Vagina (tissue), 2 donors: ENCODE measurements at regions not wholly inside any gene's neighbourhood (a gene's known extent, or its start where the extent isn't known, plus 50 kb on each side); places are given as distances from the start of the nearest gene placed in this dataset.

Experiments used
- DNase-seq, 2 donors: peaks; one replicate each; pipeline ENCODE4 v3.0.0-alpha.2; 2017; ENCODE audit errors: extremely low spot score in 2 of 2
- H3K27ac ChIP-seq: fragments of 200-600 bp; sonication (generic); one replicate; pipeline ENCODE4 v1.5.1; 2019
- H3K27me3 ChIP-seq: fragments of 200-600 bp; sonication (generic); one replicate; pipeline ENCODE4 v1.5.1; 2019
- H3K36me3 ChIP-seq, 2 donors: fragments of 200-600 bp; sonication (generic); one replicate each; pipeline ENCODE4 v1.5.1; 2017 to 2019
- H3K4me1 ChIP-seq: fragments of 200-600 bp; sonication (generic); one replicate; pipeline ENCODE4 v1.5.1; 2019
- H3K4me3 ChIP-seq, 2 donors: fragments of 200-600 bp; sonication (generic); 1 replicate in 1 of 2; 2 replicates in 1 of 2; pipeline ENCODE4 v1.5.1; 2016 to 2019
- H3K9me3 ChIP-seq: fragments of 200-600 bp; sonication (generic); one replicate; pipeline ENCODE4 v1.5.1; 2019
- CTCF ChIP-seq, 3 experiments: fragments of 450-650 bp in 2 of 3; fragments of 200-600 bp in 1 of 3; sonication (generic) in 1 of 3; IDR thresholded peaks; one replicate each; pipeline ENCODE4 v1.5.1; 2017 to 2019; ENCODE audit warnings: antibody characterized with exemption in 3 of 3, mild to moderate bottlenecking in 2 of 3, moderate library complexity in 2 of 3
- POLR2A ChIP-seq, 2 donors: fragments of 450-650 bp; IDR thresholded peaks; one replicate each; pipeline ENCODE4 v1.6.1; 2017; ENCODE audit warnings: antibody characterized with exemption in 2 of 2, mild to moderate bottlenecking in 2 of 2, moderate library complexity in 2 of 2
- POLR2AphosphoS5 ChIP-seq, 2 donors: sonication (generic); formaldehyde crosslinking; IDR thresholded peaks; one replicate each; pipeline ENCODE4 v1.9.0; 2017; ENCODE audit warnings: antibody characterized with exemption in 2 of 2, mild to moderate bottlenecking in 2 of 2, low read depth in 1 of 2; ENCODE audit not compliant: insufficient read depth in 1 of 2
- intact Hi-C: fragments of 100-400 bp; cut with DNase I; formaldehyde crosslinking; loops from one replicate; pipeline ENCODE4 v1.15.1; 2023

GRCh38 chr15:46277451-46277850 lies 642.6 kb downstream of the SQOR start:
- TF ChIP-seq POLR2AphosphoS5 (IDR thresholded peaks at IDR 0.05; ENCODE audit: insufficient read depth in 1 of 2, low read depth in 1 of 2) (no peak), CTCF (IDR thresholded peaks at IDR 0.05) (no peak), POLR2A (IDR thresholded peaks at IDR 0.05) (no peak)
- H3K36me3 ChIP-seq = no peaks in the 10 kb centered on the region
- no peak overlapping the region for H3K4me3 ChIP-seq
- no peaks in the 10 kb centered on the region for H3K4me1 ChIP-seq
- no peaks in the 10 kb centered on the region for H3K27me3 ChIP-seq
- intact Hi-C loops = no loop called here
- no peak for DNase-seq
- no peak overlapping the region for H3K27ac ChIP-seq
- no peaks in the 10 kb centered on the region for H3K9me3 ChIP-seq

GRCh38 chr15:46278062-46278461 lies 643.2 kb downstream of the SQOR start:
- intact Hi-C loops = no loop called here
- no peak for TF ChIP-seq POLR2AphosphoS5 (IDR thresholded peaks at IDR 0.05; ENCODE audit: insufficient read depth in 1 of 2, low read depth in 1 of 2)
- TF ChIP-seq CTCF (IDR thresholded peaks at IDR 0.05) = no peak
- TF ChIP-seq POLR2A (IDR thresholded peaks at IDR 0.05) = no peak
- no peak overlapping the region for H3K27ac ChIP-seq

GRCh38 chr15:46278486-46279090 lies 643.8 kb downstream of the SQOR start:
- H3K36me3 ChIP-seq = no peaks in the 10 kb centered on the region
- H3K27ac ChIP-seq = no peak overlapping the region
- TF ChIP-seq POLR2AphosphoS5 (IDR thresholded peaks at IDR 0.05; ENCODE audit: insufficient read depth in 1 of 2, low read depth in 1 of 2) = no peak
- no peak for TF ChIP-seq CTCF (IDR thresholded peaks at IDR 0.05)
- no peak for TF ChIP-seq POLR2A (IDR thresholded peaks at IDR 0.05)
- no peaks in the 10 kb centered on the region for H3K9me3 ChIP-seq
- H3K27me3 ChIP-seq = no peaks in the 10 kb centered on the region
- no peak overlapping the region for H3K4me3 ChIP-seq
- no peak for DNase-seq
- intact Hi-C loops = no loop called here
- H3K4me1 ChIP-seq = no peaks in the 10 kb centered on the region

More at GRCh38 chr15:46278062-46278461, 643.2 kb downstream of the SQOR start:
- H3K9me3 ChIP-seq = no peaks in the 10 kb centered on the region
- H3K4me3 ChIP-seq = no peak overlapping the region
- no peaks in the 10 kb centered on the region for H3K27me3 ChIP-seq
- DNase-seq = no peak
- no peaks in the 10 kb centered on the region for H3K4me1 ChIP-seq
- H3K36me3 ChIP-seq = no peaks in the 10 kb centered on the region

GRCh38 chr15:46280762-46281542 lies 646.1 kb downstream of the SQOR start:
- no peaks in the 10 kb centered on the region for H3K9me3 ChIP-seq
- no peaks in the 10 kb centered on the region for H3K27me3 ChIP-seq
- no peak for DNase-seq
- no peak for TF ChIP-seq POLR2A (IDR thresholded peaks at IDR 0.05)
- peak in 1 of 3 experiments; percentile 17 for TF ChIP-seq CTCF (IDR thresholded peaks at IDR 0.05)
- H3K36me3 ChIP-seq = no peaks in the 10 kb centered on the region
- no peak overlapping the region for H3K4me3 ChIP-seq
- intact Hi-C loops = no loop called here
- no peak overlapping the region for H3K27ac ChIP-seq
- H3K4me1 ChIP-seq = no peaks in the 10 kb centered on the region

GRCh38 chr15:46293550-46293949 lies 658.7 kb downstream of the SQOR start:
- Histone ChIP-seq H3K4me1 (no peaks in the 10 kb centered on the region), H3K27ac (no peak overlapping the region), H3K27me3 (no peaks in the 10 kb centered on the region), H3K4me3 (no peak overlapping the region), H3K36me3 (no peaks in the 10 kb centered on the region), H3K9me3 (no peaks in the 10 kb centered on the region)
- no peak for DNase-seq
- TF ChIP-seq POLR2AphosphoS5 (IDR thresholded peaks at IDR 0.05; ENCODE audit: insufficient read depth in 1 of 2, low read depth in 1 of 2) (no peak), POLR2A (IDR thresholded peaks at IDR 0.05) (no peak), CTCF (IDR thresholded peaks at IDR 0.05) (no peak)
- intact Hi-C loops = no loop called here
